ENCODE measurements at regions not wholly inside any gene's neighbourhood (a gene's known extent, or its start where the extent isn't known, plus 50 kb on each side); places are given as distances from the start of the nearest gene placed in this dataset.
"Not testable (repeated sequence)": the region's sequence is repeated elsewhere in the genome, so short reads cannot be mapped to it uniquely, and the experiment has no call there.

GRCh38 chr5:14054965-14055963, 87.9 kb upstream of the TRIO start:
- no peak for DNase-seq (ENCODE audit: low read depth in 4 of 4, low spot score in 3 of 4)

GRCh38 chr5:14054111-14054854, 88.9 kb upstream of the TRIO start:
- DNase-seq (ENCODE audit: low read depth in 4 of 4, low spot score in 3 of 4), result no peak

GRCh38 chr5:14050821-14051220, 92.3 kb upstream of the TRIO start:
- no peak for DNase-seq (ENCODE audit: low read depth in 4 of 4, low spot score in 3 of 4)

GRCh38 chr5:14048434-14048833, 94.7 kb upstream of the TRIO start:
- DNase-seq (ENCODE audit: low read depth in 4 of 4, low spot score in 3 of 4), result no peak

GRCh38 chr5:14041528-14042192, 97.2 kb upstream of the DNAH5 start:
- no peak for DNase-seq (ENCODE audit: low read depth in 4 of 4, low spot score in 3 of 4)

- no peak for DNase-seq (ENCODE audit: low read depth in 4 of 4, low spot score in 3 of 4)
These were observed 96.1 kb upstream of the DNAH5 start for GRCh38 chr5:14040542-14040941.

- no peak for DNase-seq (ENCODE audit: low read depth in 4 of 4, low spot score in 3 of 4)
These were observed 95.1 kb upstream of the DNAH5 start for GRCh38 chr5:14039576-14039975.

GRCh38 chr5:14039063-14039462, 94.6 kb upstream of the DNAH5 start:
- DNase-seq (ENCODE audit: low read depth in 4 of 4, low spot score in 3 of 4), result no peak

- no peak for DNase-seq (ENCODE audit: low read depth in 4 of 4, low spot score in 3 of 4)
These were observed 94.0 kb upstream of the DNAH5 start for GRCh38 chr5:14038341-14038959.

- DNase-seq (ENCODE audit: low read depth in 4 of 4, low spot score in 3 of 4), result no peak
These were observed 92.5 kb upstream of the DNAH5 start for GRCh38 chr5:14036947-14037346.

GRCh38 chr5:14036514-14036913, 92.0 kb upstream of the DNAH5 start:
- no peak for DNase-seq (ENCODE audit: low read depth in 4 of 4, low spot score in 3 of 4)

- DNase-seq (ENCODE audit: low read depth in 4 of 4, low spot score in 3 of 4), result peak; percentile 23 to 38 (median 34)
These were observed 91.5 kb upstream of the DNAH5 start for GRCh38 chr5:14035859-14036503.

- DNase-seq (ENCODE audit: low read depth in 4 of 4, low spot score in 3 of 4), result no peak
These were observed 90.5 kb upstream of the DNAH5 start for GRCh38 chr5:14034963-14035362.

- DNase-seq (ENCODE audit: low read depth in 4 of 4, low spot score in 3 of 4), result no peak
These were observed 88.4 kb upstream of the DNAH5 start for GRCh38 chr5:14032918-14033317.

GRCh38 chr5:14028938-14029584, 84.6 kb upstream of the DNAH5 start:
- DNase-seq (ENCODE audit: low read depth in 4 of 4, low spot score in 3 of 4), result no peak

- no peak for DNase-seq (ENCODE audit: low read depth in 4 of 4, low spot score in 3 of 4)
These were observed 83.7 kb upstream of the DNAH5 start for GRCh38 chr5:14028188-14028587.

GRCh38 chr5:14025569-14026286, 81.2 kb upstream of the DNAH5 start:
- DNase-seq (ENCODE audit: low read depth in 4 of 4, low spot score in 3 of 4), result no peak

GRCh38 chr5:14022971-14023370, 78.5 kb upstream of the DNAH5 start:
- DNase-seq (ENCODE audit: low read depth in 4 of 4, low spot score in 3 of 4), result no peak

GRCh38 chr5:14020944-14021343, 76.5 kb upstream of the DNAH5 start:
- DNase-seq (ENCODE audit: low read depth in 4 of 4, low spot score in 3 of 4), result not testable (repeated sequence)

Data from right renal pelvis (tissue), 4 donors.